GM18870 (cell line): ENCODE measurements at regions not wholly inside any gene's neighbourhood (a gene's known extent, or its start where the extent isn't known, plus 50 kb on each side); places are given as distances from the start of the nearest gene placed in this dataset.
A peak's percentile ranks its signal among the peaks of the same experiment; 100 is the strongest.
"Not testable (repeated sequence)": the region's sequence is repeated elsewhere in the genome, so short reads cannot be mapped to it uniquely, and the experiment has no call there.

Experiments used
- ATAC-seq: cut with Tn5 transposase; IDR thresholded peaks from one replicate; pipeline ENCODE4 v1.9.1; 2021; ENCODE audit warnings: moderate library complexity; ENCODE audit not compliant: unreplicated experiment

- ATAC-seq: peak; percentile 71
These were observed 53.3 kb downstream of the FOXD4L1 start for GRCh38 chr2:113551637-113552318.

- ATAC-seq: not testable (repeated sequence)
These were observed 61.4 kb downstream of the FOXD4L1 start for GRCh38 chr2:113559820-113560219.

GRCh38 chr2:113562662-113563061 is 64.2 kb downstream of the FOXD4L1 start:
- peak; percentile 73 for ATAC-seq

GRCh38 chr2:113566674-113567480 is 60.2 kb upstream of the RABL2A start:
- not testable (repeated sequence) for ATAC-seq

GRCh38 chr2:113567481-113567849 is 59.6 kb upstream of the RABL2A start:
- ATAC-seq: not testable (repeated sequence)

- not testable (repeated sequence) for ATAC-seq
These were observed 58.8 kb upstream of the RABL2A start for GRCh38 chr2:113568231-113568630.

- not testable (repeated sequence) for ATAC-seq
These were observed 57.0 kb upstream of the RABL2A start for GRCh38 chr2:113570082-113570481.

- ATAC-seq: not testable (repeated sequence)
These were observed 56.5 kb upstream of the RABL2A start for GRCh38 chr2:113570509-113571009.

- not testable (repeated sequence) for ATAC-seq
These were observed 55.5 kb upstream of the RABL2A start for GRCh38 chr2:113571482-113572068.

- ATAC-seq: not testable (repeated sequence)
These were observed 51.3 kb upstream of the RABL2A start for GRCh38 chr2:113575721-113576120.

GRCh38 chr2:113576353-113576752 is 50.7 kb upstream of the RABL2A start:
- not testable (repeated sequence) for ATAC-seq
